Hippocampal formation (tissue), 2 donors: ENCODE measurements at regions not wholly inside any gene's neighbourhood (a gene's known extent, or its start where the extent isn't known, plus 50 kb on each side); places are given as distances from the start of the nearest gene placed in this dataset.
"Not testable (repeated sequence)": the region's sequence is repeated elsewhere in the genome, so short reads cannot be mapped to it uniquely, and the experiment has no call there.

Experiments
- DNase-seq, 2 donors: peaks; one replicate each; lab custom pipeline; 2025; lab: John Stamatoyannopoulos, UW

- no peak for DNase-seq
These were observed 66.7 kb upstream of the MYO3A start for GRCh38 chr10:25867321-25867720.

- no peak for DNase-seq
These were observed 64.9 kb upstream of the MYO3A start for GRCh38 chr10:25869067-25869591.

GRCh38 chr10:25869609-25870008 lies 64.4 kb upstream of the MYO3A start:
- no peak for DNase-seq

- DNase-seq = not testable (repeated sequence)
These were observed 59.6 kb upstream of the MYO3A start for GRCh38 chr10:25874402-25874801.

GRCh38 chr10:25875556-25876165 lies 58.4 kb upstream of the MYO3A start:
- DNase-seq = peak; percentile 56 to 62

- DNase-seq = no peak
These were observed 56.7 kb upstream of the MYO3A start for GRCh38 chr10:25877296-25877695.
